GM18519 (cell line): ENCODE measurements at regions not wholly inside any gene's neighbourhood (a gene's known extent, or its start where the extent isn't known, plus 50 kb on each side); places are given as distances from the start of the nearest gene placed in this dataset.

Experiments used
- ATAC-seq: cut with Tn5 transposase; IDR thresholded peaks from one replicate; pipeline ENCODE4 v1.9.1; 2021; ENCODE audit warnings: mild to moderate bottlenecking, moderate library complexity; ENCODE audit not compliant: unreplicated experiment, low FRiP score

DNA sequence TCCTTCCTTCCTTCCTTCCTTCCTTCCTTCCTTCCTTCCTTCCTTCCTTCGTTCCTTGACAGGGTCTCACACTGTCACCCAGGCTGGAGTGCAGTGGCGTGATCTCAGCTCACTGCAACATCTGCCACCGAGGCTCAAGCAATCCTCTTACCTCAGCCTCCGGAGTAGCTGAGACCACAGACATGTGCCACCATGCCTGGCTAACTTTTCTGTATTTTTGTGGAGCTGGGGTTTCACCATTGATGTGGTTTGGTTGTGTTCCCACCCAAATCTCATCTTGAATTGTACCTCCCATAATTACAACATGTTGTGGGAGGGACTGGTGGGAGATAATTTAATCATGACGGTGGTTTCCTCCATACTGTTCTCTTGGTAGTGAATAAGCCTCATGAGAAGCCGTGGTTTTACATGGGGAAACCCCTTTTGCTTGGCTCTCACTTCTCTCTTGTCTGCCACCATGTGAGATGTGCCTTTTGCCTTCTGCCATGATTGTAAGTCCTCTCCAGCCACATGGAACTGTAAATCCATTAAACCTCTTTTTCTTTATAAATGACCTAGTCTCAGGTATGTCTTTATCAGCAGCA is 90.3 kb upstream of the MPHOSPH6 start:
- ATAC-seq, result no peak

DNA sequence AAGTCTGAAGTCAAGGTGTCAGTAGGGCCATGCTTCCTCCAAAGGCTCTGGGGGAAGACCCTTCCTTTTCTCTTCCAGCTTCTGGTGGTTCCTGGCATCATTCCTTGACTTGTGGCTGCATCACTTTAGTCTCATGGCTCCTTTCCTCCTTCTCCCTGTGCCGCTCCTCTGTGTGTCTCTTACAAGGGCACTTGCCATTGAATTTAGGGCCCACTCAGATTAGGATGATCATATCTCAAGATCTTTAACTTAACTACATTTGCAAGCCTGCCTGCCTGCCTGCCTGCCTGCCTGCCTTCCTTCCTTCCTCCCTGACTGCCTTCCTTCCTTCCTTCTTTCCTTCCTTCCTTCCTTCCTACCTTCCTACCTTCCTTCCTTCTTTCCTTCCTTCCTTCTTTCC is 89.7 kb upstream of the MPHOSPH6 start:
- no peak for ATAC-seq

DNA sequence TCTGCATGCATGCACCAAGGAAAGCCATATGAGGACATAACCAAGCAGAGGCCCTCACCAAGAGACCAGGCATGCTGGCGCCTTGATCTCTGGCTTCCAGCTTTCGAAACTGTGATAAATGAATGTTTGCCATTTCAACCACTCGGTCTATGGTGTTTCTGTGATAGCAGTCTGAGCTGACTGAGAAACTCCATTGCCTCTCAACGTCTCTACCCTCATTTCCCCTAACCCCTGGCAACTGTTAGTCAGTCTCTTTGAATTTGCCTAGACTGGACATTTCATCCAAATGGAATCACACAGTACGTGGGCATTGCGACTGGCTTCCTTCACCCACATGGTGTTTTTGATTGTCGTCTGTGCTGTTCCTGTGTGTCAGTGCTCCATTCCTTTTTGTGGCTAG is 88.0 kb upstream of the MPHOSPH6 start:
- ATAC-seq, result no peak

DNA sequence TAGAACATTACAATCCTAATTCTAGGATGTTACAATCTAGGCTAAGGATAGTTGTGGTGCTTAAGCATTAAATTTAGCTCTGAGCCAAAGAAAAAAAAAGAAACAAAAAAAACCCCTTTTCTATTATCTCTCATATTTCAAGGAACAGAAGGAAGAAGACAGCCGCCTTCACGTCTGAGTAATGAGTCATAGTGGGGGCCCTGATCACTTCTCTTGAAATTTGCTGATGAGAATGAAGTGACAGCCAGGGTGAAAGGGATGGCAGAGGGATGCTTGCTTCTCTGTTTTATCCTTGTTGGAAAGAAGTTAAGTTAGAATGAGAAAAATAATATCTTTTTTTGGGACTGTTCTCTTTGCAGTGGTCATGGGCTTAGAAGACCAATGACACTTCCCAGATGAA is 82.6 kb upstream of the MPHOSPH6 start:
- no peak for ATAC-seq

DNA sequence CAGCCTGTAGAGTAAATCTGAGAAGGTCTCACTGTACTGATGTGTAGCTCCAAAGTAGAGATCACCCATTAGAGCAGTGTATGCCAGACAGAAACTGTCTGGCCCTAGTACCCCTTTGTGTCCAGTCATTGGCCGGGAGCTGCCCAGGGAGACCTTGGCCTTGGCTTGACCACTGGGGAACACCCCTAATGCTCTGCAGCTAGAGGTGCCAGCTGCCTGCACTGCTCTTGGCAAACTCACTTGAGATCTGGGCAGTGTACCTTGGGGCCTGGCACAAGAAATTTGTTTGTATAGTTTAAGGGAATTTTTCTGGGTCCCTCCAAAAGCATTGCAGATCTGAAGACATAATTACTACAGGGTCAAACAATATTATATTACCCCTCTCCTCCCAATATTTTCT is 78.7 kb upstream of the MPHOSPH6 start:
- no peak for ATAC-seq

DNA sequence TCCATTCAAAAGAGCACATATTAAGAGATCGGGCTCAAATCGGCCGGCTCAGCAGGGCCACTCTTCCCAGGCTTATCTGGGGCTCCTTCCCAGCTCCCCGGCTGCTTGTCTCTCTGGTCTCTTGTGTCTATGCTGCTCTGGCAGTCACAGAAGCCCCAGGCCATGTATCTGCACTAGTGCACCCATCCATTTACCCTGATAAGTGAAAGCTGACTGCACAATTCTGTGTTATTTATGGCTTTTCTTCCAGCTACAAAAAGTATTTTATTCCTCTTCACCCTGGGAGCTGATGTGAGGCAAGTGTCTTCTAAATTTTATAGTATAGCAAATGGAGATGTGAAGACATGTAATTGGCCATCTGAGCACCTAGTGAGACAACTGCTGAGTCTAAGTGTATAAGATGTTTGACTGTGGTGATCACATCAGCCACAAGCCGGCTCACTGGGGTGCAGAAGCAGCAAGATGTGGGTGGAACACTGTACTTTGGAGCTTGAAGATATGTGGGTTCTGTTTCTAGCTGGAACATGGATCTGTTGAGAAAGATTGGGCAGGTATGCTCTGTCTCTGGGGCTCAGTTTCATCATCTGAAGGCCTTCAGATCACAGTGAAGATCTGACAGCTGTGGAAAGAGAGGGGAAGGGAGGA is 78.1 kb upstream of the MPHOSPH6 start:
- ATAC-seq, result no peak

DNA sequence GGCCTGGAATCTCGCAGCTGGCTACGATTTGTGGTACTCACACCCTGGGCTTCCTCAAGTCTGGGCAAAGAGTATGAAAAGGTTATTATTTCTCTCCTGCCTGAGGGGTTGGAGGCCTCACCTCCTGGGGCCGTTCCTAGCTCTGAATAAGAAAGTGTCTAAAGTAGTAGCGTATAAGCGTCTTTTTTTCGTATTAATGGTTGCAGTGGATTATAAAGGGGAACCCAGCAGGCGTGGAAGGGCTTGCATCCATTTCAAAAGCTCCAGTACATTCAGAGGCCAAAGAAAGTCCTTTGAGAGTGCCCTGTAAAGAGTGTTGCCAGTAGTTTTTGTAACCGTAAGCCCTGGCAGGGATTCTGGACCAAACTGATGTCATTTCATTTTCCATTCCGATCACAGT is 72.2 kb upstream of the MPHOSPH6 start:
- no peak for ATAC-seq

DNA sequence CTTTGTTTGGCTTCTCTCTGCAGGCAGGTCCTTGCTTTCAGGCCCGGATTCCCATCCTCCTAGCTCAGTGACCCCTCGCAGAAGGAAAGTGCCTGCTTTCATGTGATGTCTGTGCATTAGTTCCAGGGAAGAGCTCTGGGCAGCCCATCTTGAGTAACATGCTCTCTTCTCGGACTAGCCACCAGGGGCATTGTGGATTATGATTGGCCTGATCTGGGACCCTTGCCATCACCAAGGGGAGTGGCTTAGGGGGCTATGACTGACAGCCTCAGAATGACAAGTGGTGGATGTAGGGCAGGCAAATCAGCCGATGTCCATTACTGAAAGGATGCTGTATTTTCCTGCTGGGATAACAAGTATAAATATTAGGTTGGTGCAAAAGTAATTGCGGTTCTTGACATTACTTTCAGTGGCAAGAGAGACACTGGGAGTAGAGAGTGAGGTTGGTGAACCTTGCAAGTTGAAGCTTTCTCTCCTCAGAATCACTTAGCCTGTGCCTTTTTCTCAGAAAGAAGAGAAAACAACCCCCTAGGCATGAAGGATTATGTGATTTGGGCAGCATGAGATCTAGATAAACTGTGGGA is 71.5 kb upstream of the MPHOSPH6 start:
- ATAC-seq, result no peak

DNA sequence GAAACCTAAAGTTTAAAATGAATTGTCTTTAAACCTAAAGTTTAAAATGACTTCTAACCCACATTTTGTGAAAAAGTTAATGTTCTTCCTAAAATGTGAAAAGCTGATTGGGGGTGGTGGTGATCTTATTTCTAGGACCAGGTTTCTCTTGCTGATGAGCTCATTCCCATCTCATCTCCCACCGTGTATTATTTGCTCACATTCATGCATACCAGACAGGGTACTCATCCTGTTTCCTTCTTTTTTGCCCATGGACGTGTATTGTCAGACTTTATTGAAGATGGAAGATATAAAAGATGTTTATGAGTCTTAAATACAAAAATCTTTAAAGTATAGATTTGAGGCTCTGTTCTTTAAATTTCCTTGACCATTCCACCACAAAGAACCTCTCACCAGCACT is 70.1 kb upstream of the MPHOSPH6 start:
- ATAC-seq, result no peak

DNA sequence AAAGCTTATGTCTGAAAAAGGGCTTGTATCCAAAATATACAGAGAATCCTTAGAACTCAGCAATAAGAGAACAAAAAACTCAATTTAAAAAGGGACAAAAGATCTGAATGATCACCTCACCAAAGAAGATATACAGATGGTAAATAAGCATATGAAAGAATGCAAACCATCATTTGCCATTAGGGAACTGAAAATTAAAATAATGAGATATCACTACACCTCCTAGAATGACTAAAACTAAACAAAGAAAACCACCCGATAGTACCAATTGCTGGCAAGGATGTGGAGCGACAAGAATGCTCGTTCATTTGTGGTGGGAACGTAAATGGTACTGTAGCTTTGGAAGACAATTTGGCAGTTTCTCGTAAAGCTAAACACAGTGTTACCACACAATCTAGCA is 66.9 kb upstream of the MPHOSPH6 start:
- ATAC-seq, result no peak

DNA sequence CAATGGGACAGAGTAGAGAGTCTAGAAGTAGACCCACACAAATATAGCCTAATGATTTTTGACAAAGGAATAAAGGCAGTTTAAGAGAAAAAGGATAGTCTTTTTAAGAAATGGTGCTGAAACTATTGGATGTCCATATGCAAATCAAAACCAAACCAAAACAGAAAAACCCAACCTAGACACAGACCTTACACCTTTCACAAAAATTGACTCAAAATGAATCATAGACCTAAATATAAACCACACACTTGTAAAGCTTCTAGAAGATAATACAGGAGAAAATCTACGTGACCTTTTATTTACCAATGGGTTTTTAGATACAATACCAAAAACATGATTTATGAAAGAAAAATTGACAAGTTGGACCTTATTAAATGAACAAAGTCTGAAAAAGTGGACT is 66.4 kb upstream of the MPHOSPH6 start:
- no peak for ATAC-seq

DNA sequence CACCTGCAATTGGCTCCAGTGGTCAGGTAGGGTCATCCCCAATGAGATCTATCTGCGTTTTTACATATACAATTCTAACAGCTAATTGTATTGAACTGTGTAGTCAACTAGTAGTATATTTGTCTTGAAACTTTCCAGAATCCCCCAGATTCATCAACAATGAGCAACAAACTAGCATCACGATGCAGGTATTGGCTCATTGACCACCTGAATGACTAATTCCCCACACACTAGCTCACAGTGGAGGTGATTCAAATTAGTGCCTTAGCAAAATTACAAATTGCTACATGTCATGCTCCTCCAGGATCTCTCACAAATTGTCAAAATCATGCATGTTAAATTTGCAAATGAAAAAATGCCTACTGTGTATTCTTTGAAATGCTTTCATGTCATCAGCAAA is 62.8 kb upstream of the MPHOSPH6 start:
- ATAC-seq, result no peak

DNA sequence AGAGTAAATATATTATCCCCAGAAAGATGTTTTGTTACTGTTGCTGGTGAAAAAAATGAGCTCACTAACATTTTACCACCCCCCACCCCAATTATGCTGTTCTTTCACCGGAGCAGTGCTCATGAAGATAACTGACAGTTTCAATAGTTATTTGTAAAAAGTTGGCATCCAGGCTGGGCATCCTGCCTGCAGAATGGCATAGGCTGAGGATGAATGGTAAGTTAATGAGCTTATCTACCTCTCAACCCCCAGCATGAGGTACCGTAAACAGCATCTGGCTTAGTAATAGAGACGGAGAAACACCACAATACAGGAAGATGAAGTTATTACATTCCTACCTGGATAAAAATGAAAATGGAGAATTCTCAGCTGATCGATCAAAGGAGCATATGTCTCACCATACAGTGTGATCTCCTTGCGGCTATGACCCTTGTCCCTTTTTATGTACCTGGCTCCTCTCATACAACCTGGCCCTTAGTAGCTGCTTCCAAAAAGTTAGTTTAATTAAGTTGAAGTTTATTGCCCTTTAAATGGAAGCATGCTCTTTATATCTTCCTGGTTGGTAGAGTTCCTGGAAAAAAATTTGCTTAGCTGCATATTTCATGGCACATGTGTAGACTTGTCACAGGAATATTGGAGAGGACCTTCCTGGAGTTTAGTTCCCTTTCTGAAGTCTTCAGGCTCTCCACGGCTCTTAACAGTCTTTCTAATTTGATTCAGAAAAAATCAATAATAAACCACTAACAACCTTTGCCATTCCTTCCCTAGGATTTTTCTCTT is 61.2 kb upstream of the MPHOSPH6 start:
- no peak for ATAC-seq

DNA sequence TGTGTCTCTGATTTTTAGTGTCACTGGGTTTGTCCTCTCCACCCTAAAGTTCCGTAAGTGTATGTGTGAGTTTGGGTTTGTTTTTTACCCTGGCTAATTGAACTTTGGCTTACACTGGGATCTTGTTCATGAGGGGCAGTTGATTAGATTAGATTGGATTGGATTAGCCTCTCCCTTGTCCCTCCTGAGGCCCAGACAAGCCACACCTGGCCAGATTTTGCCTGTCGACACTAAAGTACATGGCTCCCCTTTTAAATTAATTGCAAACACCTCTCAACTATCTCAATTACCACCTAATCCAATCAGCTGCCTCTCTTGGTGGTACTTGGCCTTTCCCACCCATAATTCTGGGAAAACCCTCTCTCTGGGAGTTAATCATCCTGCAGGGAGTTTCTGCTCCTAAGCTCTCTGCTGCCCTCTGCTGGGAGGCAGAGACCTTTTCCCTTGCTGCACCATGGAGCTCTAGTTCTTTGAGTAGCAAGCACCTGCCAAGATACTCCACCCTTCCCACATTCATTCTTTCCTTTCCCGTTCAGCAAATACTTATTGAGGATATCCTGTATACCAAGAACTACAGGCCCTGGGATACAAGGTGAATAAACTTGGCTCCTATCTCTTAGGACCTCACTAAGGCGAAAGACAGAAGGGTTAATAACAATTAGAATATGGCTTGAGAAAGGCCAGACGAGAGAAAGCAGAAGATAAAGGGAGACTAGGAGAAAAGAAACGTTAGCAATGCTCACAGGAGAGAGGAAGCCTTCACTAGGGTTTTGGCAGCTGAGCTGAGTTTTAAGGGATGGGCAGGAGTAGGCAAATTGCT is 60.0 kb upstream of the MPHOSPH6 start:
- no peak for ATAC-seq

DNA sequence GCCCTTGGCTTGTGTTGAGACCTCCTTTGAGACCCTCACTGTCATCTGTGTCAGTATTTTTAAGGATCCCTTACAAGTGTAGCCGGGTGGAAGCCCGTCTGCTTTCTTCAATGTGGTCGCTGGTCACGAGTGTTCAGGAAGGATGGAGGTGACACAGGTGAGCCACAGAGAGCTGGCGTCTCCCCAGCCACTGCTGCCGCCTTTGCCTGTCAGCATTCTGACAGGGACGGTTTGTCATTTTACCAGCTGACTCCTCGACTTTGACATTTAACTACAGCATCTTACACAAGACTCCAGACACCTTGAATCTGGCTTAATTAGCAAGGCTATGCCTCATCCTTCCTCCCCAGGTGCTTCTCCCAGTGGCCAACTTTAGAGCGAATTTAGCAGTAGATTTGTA is 56.3 kb upstream of the MPHOSPH6 start:
- no peak for ATAC-seq

DNA sequence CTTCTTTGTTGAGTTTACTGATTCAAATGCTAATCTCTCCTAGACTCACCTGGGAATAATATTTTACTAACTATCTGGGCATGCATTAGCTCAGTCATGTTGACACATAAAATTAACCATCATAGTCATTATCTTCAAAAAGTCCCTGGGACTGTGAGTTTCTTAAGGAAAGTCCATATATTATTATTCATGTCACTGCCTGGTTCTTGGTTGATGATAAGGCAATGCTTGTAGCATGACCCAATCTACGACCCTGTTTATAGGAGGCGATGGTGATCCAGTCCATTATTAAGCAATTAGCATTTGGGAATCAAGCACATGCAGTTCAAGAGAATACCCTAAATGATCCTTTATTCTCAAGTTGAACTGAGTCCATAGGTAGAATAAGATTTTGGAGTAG is 54.8 kb upstream of the MPHOSPH6 start:
- no peak for ATAC-seq

DNA sequence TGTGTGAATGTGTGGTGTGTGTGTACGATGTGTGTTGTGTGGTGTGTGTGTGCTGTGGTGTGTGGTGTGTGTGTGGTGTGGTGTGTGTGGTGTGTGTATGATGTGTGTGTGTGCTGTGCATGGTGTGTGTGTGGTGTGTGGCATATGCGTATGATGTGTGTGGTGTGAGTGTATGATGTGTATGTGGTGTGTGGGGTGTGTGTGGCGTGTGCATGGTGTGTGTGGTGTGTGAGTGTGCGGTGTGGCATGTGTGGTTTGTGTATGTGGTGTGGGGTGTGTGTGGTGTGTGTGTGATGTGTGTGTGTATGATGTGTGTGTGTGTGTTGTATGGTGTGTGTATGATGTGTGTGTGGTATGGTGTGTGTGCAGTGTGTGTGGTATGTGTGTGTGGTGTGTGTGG is 50.5 kb upstream of the MPHOSPH6 start:
- no peak for ATAC-seq
